Activated CD8-positive, alpha-beta memory T cell treated with anti-CD3 and anti-CD28 coated beads for 24 hours (primary cell): ENCODE measurements at regions not wholly inside any gene's neighbourhood (a gene's known extent, or its start where the extent isn't known, plus 50 kb on each side); places are given as distances from the start of the nearest gene placed in this dataset.
"Not testable (repeated sequence)": the region's sequence is repeated elsewhere in the genome, so short reads cannot be mapped to it uniquely, and the experiment has no call there.

Source experiments
- DNase-seq: peaks from one replicate; pipeline ENCODE4 v3.0.0-alpha.2; 2020

GRCh38 chr20:26091921-26092320, 395.3 kb upstream of the ZNF337 start:
- DNase-seq: not testable (repeated sequence)

GRCh38 chr20:26086195-26086594, 389.5 kb upstream of the ZNF337 start:
- not testable (repeated sequence) for DNase-seq

GRCh38 chr20:26073972-26074371, 377.3 kb upstream of the ZNF337 start:
- not testable (repeated sequence) for DNase-seq

GRCh38 chr20:26059324-26059723, 362.7 kb upstream of the ZNF337 start:
- not testable (repeated sequence) for DNase-seq

- not testable (repeated sequence) for DNase-seq
Observed at GRCh38 chr20:26058446-26058845, 361.8 kb upstream of the ZNF337 start.

GRCh38 chr20:26057135-26057752, 360.6 kb upstream of the ZNF337 start:
- DNase-seq: not testable (repeated sequence)

- not testable (repeated sequence) for DNase-seq
Observed at GRCh38 chr20:26025792-26026191, 329.1 kb upstream of the ZNF337 start.

- DNase-seq: not testable (repeated sequence)
Observed at GRCh38 chr20:26010942-26011276, 314.3 kb upstream of the ZNF337 start.

- DNase-seq: not testable (repeated sequence)
Observed at GRCh38 chr20:26010224-26010941, 313.7 kb upstream of the ZNF337 start.

GRCh38 chr20:26009402-26010223, 313.0 kb upstream of the ZNF337 start:
- DNase-seq: peak; percentile 82

GRCh38 chr20:26008026-26008425, 311.4 kb upstream of the ZNF337 start:
- peak; percentile 32 for DNase-seq

- DNase-seq: peak; percentile 21
Observed at GRCh38 chr20:26006164-26006563, 309.5 kb upstream of the ZNF337 start.

GRCh38 chr20:26003959-26004358, 307.3 kb upstream of the ZNF337 start:
- not testable (repeated sequence) for DNase-seq

GRCh38 chr20:25997367-25998038, 300.9 kb upstream of the ZNF337 start:
- DNase-seq: not testable (repeated sequence)

GRCh38 chr20:25992146-25992545, 295.5 kb upstream of the ZNF337 start:
- no peak for DNase-seq

GRCh38 chr20:25991756-25992130, 295.1 kb upstream of the ZNF337 start:
- DNase-seq: no peak

GRCh38 chr20:25991051-25991755, 294.6 kb upstream of the ZNF337 start:
- no peak for DNase-seq

GRCh38 chr20:25989686-25990085, 293.0 kb upstream of the ZNF337 start:
- DNase-seq: not testable (repeated sequence)

GRCh38 chr20:25989196-25989595, 292.5 kb upstream of the ZNF337 start:
- DNase-seq: no peak

GRCh38 chr20:25987928-25988560, 291.4 kb upstream of the ZNF337 start:
- not testable (repeated sequence) for DNase-seq

- peak; percentile 85 for DNase-seq
Observed at GRCh38 chr20:25987073-25987927, 290.6 kb upstream of the ZNF337 start.
